ENCODE measurements at regions not wholly inside any gene's neighbourhood (a gene's known extent, or its start where the extent isn't known, plus 50 kb on each side); places are given as distances from the start of the nearest gene placed in this dataset.

- no peaks in the 10 kb centered on the region for H3K4me1 ChIP-seq (ENCODE audit: control insufficient read depth, insufficient read depth, low read length)
- TF ChIP-seq CTCF (IDR thresholded peaks at IDR 0.05), result no peak
- Mint-ChIP-seq H3K36me3 (no peaks in the 10 kb centered on the region), H3K27ac (no peak overlapping the region), H3K27me3 (ENCODE audit: low read depth in 2 of 2) (peaks cover 6 to 21% of the 10 kb centered on the region in 2 donors), H3K4me1 (no peaks in the 10 kb centered on the region), H3K9me3 (no peaks in the 10 kb centered on the region), H3K4me3 (no peak overlapping the region)
- H3K27me3 ChIP-seq (ENCODE audit: control insufficient read depth, insufficient read depth, low read length), result no peaks in the 10 kb centered on the region
- H3K9me3 ChIP-seq (ENCODE audit: control insufficient read depth, insufficient read depth, low read length), result no peaks in the 10 kb centered on the region
- no peak overlapping the region for H3K4me3 ChIP-seq (ENCODE audit: low read length)
- ATAC-seq (no peak), DNase-seq (no peak)
- no peaks in the 10 kb centered on the region for H3K36me3 ChIP-seq (ENCODE audit: control insufficient read depth, insufficient read depth, low read length)
- intact Hi-C loops (cut with micrococcal nuclease), result no loop called here
- H3K27ac ChIP-seq (ENCODE audit: low read length), result no peak overlapping the region
- 95% methylated on average over 2 of the region's 3 CpGs for WGBS (ENCODE audit: insufficient coverage)
These were observed 296.5 kb upstream of the KAZN start for GRCh38 chr1:14302025-14302424.

GRCh38 chr1:14303011-14303410 is 295.5 kb upstream of the KAZN start:
- H3K36me3 ChIP-seq (ENCODE audit: control insufficient read depth, insufficient read depth, low read length), result no peaks in the 10 kb centered on the region
- DNase-seq (no peak), ATAC-seq (no peak)
- 76% methylated on average over 5 of the region's 5 CpGs for WGBS (ENCODE audit: insufficient coverage)
- intact Hi-C loops (cut with micrococcal nuclease), result no loop called here
- Mint-ChIP-seq H3K36me3 (no peaks in the 10 kb centered on the region), H3K27ac (no peak overlapping the region), H3K27me3 (ENCODE audit: low read depth in 2 of 2) (peaks cover 6 to 29% of the 10 kb centered on the region in 2 donors), H3K4me3 (no peak overlapping the region), H3K9me3 (no peaks in the 10 kb centered on the region), H3K4me1 (no peaks in the 10 kb centered on the region)
- H3K4me3 ChIP-seq (ENCODE audit: low read length), result no peak overlapping the region
- no peaks in the 10 kb centered on the region for H3K27me3 ChIP-seq (ENCODE audit: control insufficient read depth, insufficient read depth, low read length)
- no peak overlapping the region for H3K27ac ChIP-seq (ENCODE audit: low read length)
- no peaks in the 10 kb centered on the region for H3K4me1 ChIP-seq (ENCODE audit: control insufficient read depth, insufficient read depth, low read length)
- no peak for TF ChIP-seq CTCF (IDR thresholded peaks at IDR 0.05)
- no peaks in the 10 kb centered on the region for H3K9me3 ChIP-seq (ENCODE audit: control insufficient read depth, insufficient read depth, low read length)

GRCh38 chr1:14304381-14304865 is 294.1 kb upstream of the KAZN start:
- ATAC-seq (no peak), DNase-seq (no peak)
- Histone ChIP-seq H3K4me3 (ENCODE audit: low read length) (no peak overlapping the region), H3K27me3 (ENCODE audit: control insufficient read depth, insufficient read depth, low read length) (no peaks in the 10 kb centered on the region), H3K27ac (ENCODE audit: low read length) (no peak overlapping the region), H3K4me1 (ENCODE audit: control insufficient read depth, insufficient read depth, low read length) (no peaks in the 10 kb centered on the region), H3K9me3 (ENCODE audit: control insufficient read depth, insufficient read depth, low read length) (no peaks in the 10 kb centered on the region), H3K36me3 (ENCODE audit: control insufficient read depth, insufficient read depth, low read length) (no peaks in the 10 kb centered on the region)
- intact Hi-C loops (cut with micrococcal nuclease), result no loop called here
- Mint-ChIP-seq H3K9me3 (no peaks in the 10 kb centered on the region), H3K27ac (no peak overlapping the region), H3K4me1 (no peaks in the 10 kb centered on the region), H3K4me3 (no peak overlapping the region), H3K27me3 (ENCODE audit: low read depth in 2 of 2) (peaks cover 6 to 29% of the 10 kb centered on the region in 2 donors), H3K36me3 (no peaks in the 10 kb centered on the region)
- WGBS (ENCODE audit: insufficient coverage), result 85% methylated on average over 7 of the region's 7 CpGs
- TF ChIP-seq CTCF (IDR thresholded peaks at IDR 0.05), result no peak

- Mint-ChIP-seq H3K36me3 (no peaks in the 10 kb centered on the region), H3K27me3 (ENCODE audit: low read depth in 2 of 2) (peaks cover 6 to 23% of the 10 kb centered on the region in 2 donors), H3K27ac (no peak overlapping the region), H3K4me1 (no peaks in the 10 kb centered on the region), H3K9me3 (no peaks in the 10 kb centered on the region), H3K4me3 (no peak overlapping the region)
- Histone ChIP-seq H3K4me3 (ENCODE audit: low read length) (no peak overlapping the region), H3K27me3 (ENCODE audit: control insufficient read depth, insufficient read depth, low read length) (no peaks in the 10 kb centered on the region), H3K4me1 (ENCODE audit: control insufficient read depth, insufficient read depth, low read length) (no peaks in the 10 kb centered on the region), H3K9me3 (ENCODE audit: control insufficient read depth, insufficient read depth, low read length) (no peaks in the 10 kb centered on the region), H3K27ac (ENCODE audit: low read length) (no peak overlapping the region), H3K36me3 (ENCODE audit: control insufficient read depth, insufficient read depth, low read length) (no peaks in the 10 kb centered on the region)
- 81% methylated on average over 2 of the region's 2 CpGs for WGBS (ENCODE audit: insufficient coverage)
- DNase-seq (no peak), ATAC-seq (no peak)
- intact Hi-C loops (cut with micrococcal nuclease), result no loop called here
- TF ChIP-seq CTCF (IDR thresholded peaks at IDR 0.05), result no peak
These were observed 290.0 kb upstream of the KAZN start for GRCh38 chr1:14308460-14308859.
